Activated CD8-positive, alpha-beta T cell treated with anti-CD3 and anti-CD28 coated beads for 36 hours (primary cell): ENCODE measurements at regions not wholly inside any gene's neighbourhood (a gene's known extent, or its start where the extent isn't known, plus 50 kb on each side); places are given as distances from the start of the nearest gene placed in this dataset.

Experiments used
- ATAC-seq: fragments of 200-7000 bp; cut with Tn5 transposase; one replicate; pipeline ENCODE4 v1.10.0; 2021; ENCODE audit warnings: mild to moderate bottlenecking, moderate library complexity
- CTCF ChIA-PET: fragments of 350-600 bp; sonication (Branson Sonifier 250); formaldehyde crosslinking; loops from one replicate; lab custom pipeline; 2021; ENCODE audit warnings: antibody characterized with exemption; lab: Charles Lee
- POLR2A ChIA-PET: fragments of 350-600 bp; sonication (Branson Sonifier 250); formaldehyde crosslinking; loops from one replicate; lab custom pipeline; 2021; ENCODE audit warnings: antibody characterized with exemption; lab: Charles Lee
- DNase-seq: peaks from one replicate; pipeline ENCODE4 v3.0.0-alpha.2; 2020
- H3K27ac Mint-ChIP-seq: one replicate; pipeline ENCODE4 v1.8.0; 2021; ENCODE audit warnings: mild to moderate bottlenecking, mixed read lengths
- H3K27me3 Mint-ChIP-seq: one replicate; pipeline ENCODE4 v1.8.0; 2021; ENCODE audit warnings: mixed read lengths
- H3K36me3 Mint-ChIP-seq: one replicate; pipeline ENCODE4 v1.8.0; 2021; ENCODE audit warnings: low read depth, mixed read lengths
- H3K4me1 Mint-ChIP-seq: one replicate; pipeline ENCODE4 v1.8.0; 2021; ENCODE audit warnings: low read depth, mixed read lengths
- H3K4me3 Mint-ChIP-seq: one replicate; pipeline ENCODE4 v1.8.0; 2021; ENCODE audit warnings: mild to moderate bottlenecking, moderate library complexity, mixed read lengths
- H3K9me3 Mint-ChIP-seq: one replicate; pipeline ENCODE4 v1.8.0; 2021; ENCODE audit warnings: mixed read lengths
- CTCF ChIP-seq: fragments of 200-600 bp; IDR thresholded peaks from one replicate; pipeline ENCODE4 v1.8.0; 2022; ENCODE audit warnings: antibody characterized with exemption, mild to moderate bottlenecking
- intact Hi-C: fragments of 100-400 bp; cut with micrococcal nuclease; formaldehyde crosslinking; loops from one replicate; pipeline ENCODE4 v1.10.0; 2022

- POLR2A ChIA-PET: no interaction called here
- CTCF ChIA-PET: no interaction called here
- no peaks in the 10 kb centered on the region for H3K27me3 Mint-ChIP-seq
- no peak for DNase-seq
- H3K9me3 Mint-ChIP-seq: no peaks in the 10 kb centered on the region
- no peak overlapping the region for H3K27ac Mint-ChIP-seq
- H3K36me3 Mint-ChIP-seq: no peaks in the 10 kb centered on the region
- no peak for ATAC-seq
- H3K4me1 Mint-ChIP-seq: no peaks in the 10 kb centered on the region
- H3K4me3 Mint-ChIP-seq: no peak overlapping the region
- intact Hi-C loops: no loop called here
- TF ChIP-seq CTCF: no peak
These were observed 102.4 kb upstream of the UBE3A start for GRCh38 chr15:25541228-25541627.

- intact Hi-C loops: no loop called here
- DNase-seq (no peak), ATAC-seq (no peak)
- no peaks in the 10 kb centered on the region for H3K27me3 Mint-ChIP-seq
- H3K9me3 Mint-ChIP-seq: peaks cover 3% of the 10 kb centered on the region
- ChIA-PET CTCF (no interaction called here), POLR2A (no interaction called here)
- no peaks in the 10 kb centered on the region for H3K4me1 Mint-ChIP-seq
- no peak for TF ChIP-seq CTCF
- H3K36me3 Mint-ChIP-seq: no peaks in the 10 kb centered on the region
- no peak overlapping the region for H3K27ac Mint-ChIP-seq
- H3K4me3 Mint-ChIP-seq: no peak overlapping the region
These were observed 98.2 kb upstream of the UBE3A start for GRCh38 chr15:25536801-25537611.

DNA sequence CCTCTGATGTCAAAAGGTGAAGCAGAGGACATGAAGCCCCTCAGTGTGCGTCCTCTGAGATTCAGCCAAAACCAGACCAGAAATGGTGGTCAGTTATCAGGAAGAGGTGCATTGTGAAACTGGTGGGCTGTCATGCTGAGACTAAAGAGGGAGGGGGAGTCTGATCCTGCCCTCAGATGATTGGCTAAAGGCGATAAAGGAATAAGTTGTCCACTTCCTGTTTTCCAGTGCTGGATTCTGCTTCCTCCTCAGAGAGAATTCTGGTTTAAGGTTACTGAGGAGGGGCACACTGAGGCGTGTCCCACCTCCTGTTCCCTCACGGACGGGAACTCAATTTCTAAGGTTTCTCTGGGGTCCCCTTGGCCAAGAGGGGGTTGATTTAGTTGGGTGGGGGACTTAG is 97.0 kb upstream of the UBE3A start:
- H3K27ac Mint-ChIP-seq: no peak overlapping the region
- POLR2A ChIA-PET: no interaction called here
- no peaks in the 10 kb centered on the region for H3K36me3 Mint-ChIP-seq
- H3K4me1 Mint-ChIP-seq: no peaks in the 10 kb centered on the region
- ATAC-seq (no peak), DNase-seq (no peak)
- H3K9me3 Mint-ChIP-seq: peaks cover 3% of the 10 kb centered on the region
- no peaks in the 10 kb centered on the region for H3K27me3 Mint-ChIP-seq
- CTCF ChIA-PET: no interaction called here
- intact Hi-C loops: no loop called here
- H3K4me3 Mint-ChIP-seq: no peak overlapping the region
- TF ChIP-seq CTCF: no peak

DNA sequence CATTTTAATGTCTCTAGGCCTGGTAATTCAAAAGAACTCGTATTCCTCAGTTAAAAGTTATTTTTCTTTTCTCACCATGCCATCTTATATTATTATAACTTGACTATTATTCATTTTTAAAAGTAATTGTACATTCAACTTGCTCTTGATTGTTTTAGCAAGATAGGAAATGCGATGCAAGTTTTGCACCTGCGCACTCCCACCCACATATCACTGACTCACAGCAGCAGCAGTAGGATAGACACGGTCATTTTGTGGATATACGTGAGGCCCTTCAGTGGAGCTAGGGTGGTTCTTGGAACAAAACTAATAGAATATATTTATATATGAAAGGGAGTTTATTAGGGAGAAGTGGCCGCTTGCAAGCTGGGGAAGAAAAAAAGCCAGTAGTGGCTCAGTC is 95.5 kb upstream of the UBE3A start:
- H3K9me3 Mint-ChIP-seq: peaks cover 5% of the 10 kb centered on the region
- H3K27me3 Mint-ChIP-seq: no peaks in the 10 kb centered on the region
- DNase-seq: no peak
- POLR2A ChIA-PET: no interaction called here
- H3K36me3 Mint-ChIP-seq: no peaks in the 10 kb centered on the region
- H3K4me1 Mint-ChIP-seq: no peaks in the 10 kb centered on the region
- no peak for ATAC-seq
- H3K27ac Mint-ChIP-seq: no peak overlapping the region
- CTCF ChIA-PET: no interaction called here
- intact Hi-C loops: no loop called here
- H3K4me3 Mint-ChIP-seq: no peak overlapping the region
- no peak for TF ChIP-seq CTCF

- Mint-ChIP-seq H3K4me1 (no peaks in the 10 kb centered on the region), H3K36me3 (no peaks in the 10 kb centered on the region), H3K27ac (no peak overlapping the region), H3K9me3 (peaks cover 8% of the 10 kb centered on the region), H3K4me3 (no peak overlapping the region), H3K27me3 (no peaks in the 10 kb centered on the region)
- POLR2A ChIA-PET: no interaction called here
- intact Hi-C loops: no loop called here
- CTCF ChIA-PET: no interaction called here
- DNase-seq (no peak), ATAC-seq (no peak)
- TF ChIP-seq CTCF: no peak
These were observed 93.7 kb upstream of the UBE3A start for GRCh38 chr15:25532269-25533140.
